ENCODE measurements at regions not wholly inside any gene's neighbourhood (a gene's known extent, or its start where the extent isn't known, plus 50 kb on each side); places are given as distances from the start of the nearest gene placed in this dataset.

DNA sequence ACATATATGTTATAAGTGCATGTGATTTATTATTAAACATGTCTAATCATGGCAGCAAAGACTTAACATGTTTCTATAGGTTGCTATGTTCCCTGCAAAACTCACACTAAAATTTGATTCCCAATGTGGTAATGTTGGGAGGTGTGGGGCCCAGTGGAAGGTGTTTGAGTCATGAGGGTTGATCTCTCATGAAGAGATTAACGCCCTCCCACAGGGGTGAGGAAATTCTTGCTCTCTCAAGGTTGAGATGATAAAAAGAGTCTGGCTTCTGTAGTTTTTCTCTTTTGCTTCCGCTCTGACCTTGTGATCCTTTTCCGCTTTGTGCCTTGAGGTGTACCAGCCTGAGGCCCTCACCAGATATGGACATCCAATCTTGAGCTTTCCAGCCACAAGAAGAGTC, 737.5 kb upstream of the SLITRK5 start:
- DNase-seq (ENCODE audit: low spot score), result no peak

DNA sequence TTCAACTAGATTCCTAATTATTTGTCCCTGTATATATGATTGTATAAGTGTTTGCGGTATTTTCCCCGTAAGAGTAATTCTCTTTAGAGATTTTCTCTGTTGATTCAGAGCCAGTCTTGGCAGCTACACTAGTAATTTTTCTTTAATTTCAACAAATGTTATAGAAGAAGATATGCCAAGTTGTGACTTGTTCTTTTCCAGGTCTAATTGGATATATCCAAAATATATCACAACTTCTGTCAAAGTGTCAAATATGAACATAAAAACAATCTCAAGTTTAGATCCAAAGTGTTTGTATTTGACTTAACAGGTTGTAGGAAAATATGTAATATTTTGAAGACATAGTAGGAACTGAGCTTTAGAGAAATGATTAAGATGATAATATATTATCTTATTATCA, 733.9 kb upstream of the SLITRK5 start:
- DNase-seq (ENCODE audit: low spot score), result no peak

DNA sequence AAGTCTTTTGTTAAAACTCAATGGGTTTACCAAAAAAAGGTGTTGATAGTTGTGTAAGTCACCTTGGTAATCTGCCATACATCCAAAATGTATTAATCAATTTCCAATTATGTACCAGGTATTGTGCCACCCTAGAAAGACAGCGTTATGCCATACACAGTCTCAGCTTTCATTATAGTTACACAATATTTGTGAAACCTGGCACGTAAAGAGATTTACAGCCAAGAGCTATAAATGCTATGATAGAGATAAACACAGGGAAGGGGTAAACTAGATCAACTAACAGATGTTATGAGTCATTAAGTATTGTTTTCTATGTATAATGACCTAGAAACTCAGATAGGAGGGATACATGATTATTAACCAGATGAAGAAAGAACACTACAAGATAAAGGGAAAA, 725.6 kb upstream of the SLITRK5 start:
- DNase-seq (ENCODE audit: low spot score), result no peak

DNA sequence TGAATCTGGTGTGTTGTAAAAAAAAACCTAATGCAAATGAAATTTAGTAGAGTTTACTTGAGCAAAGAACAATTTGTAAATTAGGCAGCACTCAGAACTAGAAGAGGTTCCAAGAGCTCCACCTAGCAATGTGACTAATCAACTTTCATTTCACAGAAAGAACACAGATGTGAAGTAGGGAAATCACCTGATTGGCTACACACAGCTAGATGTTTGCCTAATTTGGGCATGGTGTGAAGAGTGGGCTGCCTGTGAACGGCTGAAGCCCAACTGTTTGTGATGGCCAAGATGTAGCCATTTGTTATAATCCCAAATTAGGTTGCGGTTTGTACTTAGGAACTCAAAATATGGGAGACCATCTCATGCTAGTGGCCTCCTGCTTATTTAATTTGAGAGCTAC, 724.4 kb upstream of the SLITRK5 start:
- DNase-seq (ENCODE audit: low spot score), result peak; percentile 26

DNA sequence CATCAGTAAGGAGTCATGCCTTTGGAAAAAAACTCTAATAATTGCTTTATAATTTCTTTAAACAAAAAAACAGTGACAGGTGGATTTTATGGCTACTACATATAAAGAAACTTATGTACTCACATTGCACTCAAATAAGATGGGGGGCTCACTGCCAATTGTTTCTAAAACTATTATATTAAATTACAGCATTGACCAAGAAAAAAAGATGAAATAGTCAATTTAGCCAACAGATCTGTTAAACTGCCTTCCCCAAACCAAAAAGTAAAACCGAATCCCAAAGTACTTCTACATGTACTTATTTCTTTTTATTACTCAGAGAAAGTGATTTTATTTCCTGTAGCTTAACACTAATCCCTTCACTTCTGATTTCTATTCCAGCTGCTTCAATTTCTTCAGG, 716.8 kb upstream of the SLITRK5 start:
- no peak for DNase-seq (ENCODE audit: low spot score)

DNA sequence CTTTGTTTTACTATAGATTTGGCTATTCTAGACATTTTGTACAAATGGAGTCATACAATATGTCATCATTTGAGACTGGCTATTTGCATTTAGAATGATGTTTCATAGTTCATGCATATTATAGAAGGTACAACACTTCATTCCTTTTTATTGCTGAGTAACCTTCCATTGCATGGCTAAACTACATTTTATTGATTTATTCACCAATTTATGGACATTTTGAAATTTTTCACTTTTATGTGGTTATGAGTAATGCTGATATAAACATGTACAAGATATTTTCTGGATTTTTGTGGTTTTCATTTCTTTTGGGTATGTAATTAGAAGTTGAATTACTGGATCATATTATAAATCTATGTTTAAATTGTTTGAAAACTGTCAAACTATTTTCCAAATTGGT, 710.3 kb upstream of the SLITRK5 start:
- no peak for DNase-seq (ENCODE audit: low spot score)

DNA sequence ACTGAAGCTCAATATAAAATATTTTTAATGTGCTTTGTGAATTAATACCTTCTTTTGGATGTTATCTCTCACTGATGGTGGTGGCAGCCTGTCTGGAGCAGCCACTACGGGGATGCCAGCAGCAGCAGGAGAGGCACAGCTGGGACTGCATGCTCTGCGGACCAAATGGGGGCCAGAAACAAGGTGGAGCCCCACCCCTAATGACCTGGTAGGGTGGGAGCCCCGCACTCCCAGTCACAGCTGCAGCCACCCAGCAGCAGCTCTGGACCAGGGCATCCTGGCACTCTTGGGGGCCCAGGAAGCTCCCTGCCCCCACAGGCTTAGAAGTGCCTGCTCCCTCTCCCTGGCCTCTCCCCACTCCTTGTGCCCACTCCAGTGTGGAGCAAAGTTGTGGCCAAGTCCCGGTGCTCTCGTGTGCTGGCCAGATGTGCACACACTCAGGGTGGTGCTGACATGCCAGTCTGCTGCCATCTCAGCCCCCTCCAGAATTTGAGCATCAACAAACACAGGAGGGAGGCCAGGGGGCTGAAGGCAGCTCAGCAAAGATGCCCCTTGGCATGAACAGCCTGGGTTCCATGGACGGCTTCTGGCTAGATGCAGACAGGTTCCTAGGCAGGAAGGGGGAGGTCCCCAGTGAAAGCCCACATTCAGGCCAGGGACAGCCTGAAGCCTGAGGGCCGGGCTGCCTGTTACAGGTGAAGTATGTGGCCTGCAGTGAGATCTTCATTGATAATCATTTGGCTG, 696.7 kb upstream of the SLITRK5 start:
- DNase-seq (ENCODE audit: low spot score), result no peak

DNA sequence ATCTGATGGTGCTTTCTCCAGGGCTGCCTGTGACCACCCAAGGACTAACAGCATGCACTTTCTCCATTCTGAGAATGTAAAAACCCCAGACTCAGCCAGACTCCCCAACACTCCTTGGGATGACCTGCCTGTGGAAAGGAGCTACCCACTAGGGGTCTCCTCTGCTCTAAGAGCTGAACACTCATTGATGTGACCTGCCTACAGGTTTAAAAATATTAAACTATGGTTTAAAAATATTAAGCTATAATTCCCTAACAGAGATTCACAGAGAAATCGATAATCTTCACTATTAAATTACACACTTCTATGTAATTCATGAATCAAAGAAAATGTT, 696.2 kb upstream of the SLITRK5 start:
- no peak for DNase-seq (ENCODE audit: low spot score)

DNA sequence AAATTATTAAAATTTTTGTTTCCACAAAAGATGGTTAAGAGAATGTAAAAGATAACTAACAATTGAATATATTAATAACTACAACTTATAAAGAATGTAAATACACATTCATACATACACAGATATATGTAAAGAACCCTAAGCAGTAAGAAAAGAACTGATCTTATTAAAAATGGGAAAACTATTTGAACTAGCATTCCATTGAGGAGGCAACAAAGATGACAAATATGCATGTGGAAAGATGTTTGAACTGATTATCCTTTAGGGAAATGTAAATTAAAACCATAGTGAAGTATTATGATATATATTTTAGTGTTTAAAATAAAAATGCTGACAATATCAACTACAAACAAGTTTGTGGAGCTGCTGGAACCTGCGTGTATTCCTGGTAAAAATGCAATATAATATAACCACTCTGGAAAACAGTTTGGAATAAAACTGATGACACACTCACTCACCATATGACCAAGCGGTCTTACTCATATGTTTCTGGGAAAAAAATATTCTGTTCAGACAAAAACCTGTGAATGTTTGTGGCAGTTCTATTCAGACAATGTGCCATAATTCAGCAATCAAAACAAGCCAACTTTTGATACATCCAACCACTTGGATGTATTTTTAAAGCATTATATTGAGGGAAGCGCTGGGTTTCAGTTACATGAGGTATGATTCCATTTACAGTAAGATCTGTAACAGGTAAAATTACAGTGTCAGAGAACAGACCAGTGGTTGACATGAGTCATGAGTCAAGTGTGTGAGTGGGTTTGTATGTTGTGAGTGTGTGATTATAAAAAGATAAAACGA, 694.4 kb upstream of the SLITRK5 start:
- no peak for DNase-seq (ENCODE audit: low spot score)

DNA sequence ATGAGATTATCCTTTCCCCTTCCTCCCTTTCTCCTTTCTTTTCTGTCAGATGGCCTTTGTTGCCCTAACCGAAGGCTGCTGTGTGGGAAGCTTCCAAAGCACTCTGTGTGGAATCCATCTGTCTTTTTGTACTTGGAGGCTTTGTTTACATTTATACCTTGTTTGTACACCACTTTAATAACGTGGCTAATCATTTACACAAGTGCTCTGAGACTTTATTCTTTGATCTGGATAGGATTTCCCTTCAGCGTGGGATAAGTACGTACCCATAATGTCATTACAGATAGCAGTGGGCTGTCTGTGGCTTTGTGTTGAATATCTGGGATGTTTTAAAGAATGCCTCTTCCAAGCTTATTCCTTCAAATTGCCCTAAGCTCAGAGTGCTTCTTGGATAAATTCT, 684.7 kb upstream of the SLITRK5 start:
- no peak for DNase-seq (ENCODE audit: low spot score)

DNA sequence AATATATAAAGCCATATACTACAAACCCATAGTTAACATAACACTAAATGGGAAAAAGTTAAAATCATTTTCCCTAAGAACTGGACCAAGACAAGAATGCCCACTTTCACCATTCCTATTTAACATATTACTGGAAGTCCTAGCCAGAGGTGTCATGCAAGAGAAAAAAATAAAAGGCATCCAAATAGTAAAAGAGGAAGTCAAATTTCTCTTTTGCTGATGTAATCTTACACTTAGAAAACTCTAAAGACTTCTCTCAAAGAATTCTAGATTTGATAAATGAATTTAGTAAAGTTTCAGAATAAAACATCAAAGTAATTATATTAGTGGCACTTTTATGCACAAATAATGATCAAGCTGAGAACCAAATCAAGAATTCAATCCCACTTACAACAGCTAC, 678.9 kb upstream of the SLITRK5 start:
- no peak for DNase-seq (ENCODE audit: low spot score)

DNA sequence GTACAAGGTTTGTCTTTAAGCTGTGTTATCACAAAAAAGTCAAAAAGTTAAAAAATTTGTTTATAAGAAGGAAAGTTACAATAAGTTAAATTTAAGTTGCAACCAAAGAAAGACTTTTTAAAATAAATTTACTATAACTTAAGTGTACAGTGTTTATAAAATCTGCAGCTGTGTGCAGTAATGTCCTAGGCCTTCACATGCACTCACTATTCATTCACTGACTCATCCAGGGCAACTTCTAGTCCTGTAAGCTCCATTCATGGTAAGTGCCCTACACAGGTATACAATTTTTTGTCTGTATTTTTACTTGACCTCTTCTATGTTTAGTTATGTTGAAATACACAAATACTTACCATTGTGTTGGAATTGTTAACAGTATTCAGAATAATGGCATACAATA, 667.9 kb upstream of the SLITRK5 start:
- DNase-seq (ENCODE audit: low spot score), result no peak

DNA sequence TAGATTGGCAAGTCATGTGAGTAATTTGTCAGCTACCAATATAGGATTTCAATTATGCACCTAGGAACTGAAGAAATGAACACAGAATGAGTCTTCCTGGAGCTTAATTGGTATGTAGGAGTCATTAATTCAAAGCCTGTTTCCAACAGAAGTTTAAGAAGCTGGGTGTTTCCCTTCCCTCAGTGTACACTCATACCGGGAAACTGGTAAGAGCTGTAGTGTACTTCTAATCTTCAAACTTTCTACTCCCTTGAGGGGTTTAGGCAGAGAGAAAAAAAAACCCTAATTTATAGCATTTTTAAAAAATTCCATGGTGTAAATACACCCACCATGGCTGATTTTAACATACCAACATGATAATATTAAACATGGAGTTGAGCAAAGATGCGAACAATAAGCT, 665.7 kb upstream of the SLITRK5 start:
- no peak for DNase-seq (ENCODE audit: low spot score)

DNA sequence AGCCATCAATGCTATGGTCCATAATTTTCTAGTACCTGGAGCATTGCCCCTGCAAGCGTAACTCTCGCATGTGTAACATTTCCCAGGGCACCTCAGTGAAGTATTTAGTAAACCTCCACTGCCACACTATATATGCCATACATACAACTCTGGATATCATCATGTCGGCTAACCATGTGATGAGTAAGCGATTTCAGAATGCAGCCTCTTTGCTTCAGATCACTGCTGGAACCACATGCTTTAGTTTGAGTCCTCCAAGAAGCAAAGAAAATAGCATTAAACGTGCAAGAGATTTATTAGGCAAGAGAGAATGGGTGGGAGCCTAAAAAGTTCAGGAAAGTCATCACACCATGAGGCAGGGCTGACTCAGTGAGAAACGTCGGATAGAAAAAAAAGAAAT, 635.6 kb upstream of the SLITRK5 start:
- DNase-seq (ENCODE audit: low spot score), result no peak

DNA sequence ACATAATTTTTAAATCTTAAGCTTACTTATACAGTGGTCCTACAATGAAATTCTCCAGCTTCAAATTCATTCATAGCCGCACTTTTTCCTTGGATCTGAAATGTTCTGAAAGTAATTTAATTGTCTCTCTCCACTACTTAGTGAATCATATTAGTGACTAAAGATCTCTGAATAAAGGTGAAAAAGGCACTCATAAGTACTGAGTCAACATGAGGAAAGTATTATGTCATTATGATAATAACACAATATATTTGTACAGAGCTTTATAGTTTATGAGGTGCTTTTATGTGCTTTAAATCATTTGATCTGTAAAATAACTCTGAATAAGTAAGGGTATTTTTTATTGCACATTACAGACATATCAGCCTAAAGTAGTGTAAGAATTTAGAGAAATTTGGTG, 628.2 kb upstream of the SLITRK5 start:
- DNase-seq (ENCODE audit: low spot score), result no peak

DNA sequence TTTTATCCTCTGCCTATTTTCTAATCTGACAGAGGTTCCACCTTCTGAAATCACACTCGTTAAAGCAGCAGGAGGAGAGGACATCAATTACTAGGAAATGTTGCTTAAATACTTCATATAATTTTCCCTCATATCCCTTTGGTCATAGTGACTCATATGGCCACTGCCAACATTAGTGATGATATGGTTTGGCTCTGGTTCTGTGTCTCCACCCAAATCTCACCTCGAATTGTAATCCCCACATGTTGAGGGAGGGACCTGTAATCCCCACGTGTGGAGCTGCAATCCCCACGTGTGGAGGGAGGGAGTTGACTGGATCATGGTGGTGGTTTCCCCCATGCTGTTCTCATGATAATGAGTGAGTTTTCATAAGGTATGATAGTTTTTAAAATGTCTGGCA, 618.4 kb upstream of the SLITRK5 start:
- no peak for DNase-seq (ENCODE audit: low spot score)

DNA sequence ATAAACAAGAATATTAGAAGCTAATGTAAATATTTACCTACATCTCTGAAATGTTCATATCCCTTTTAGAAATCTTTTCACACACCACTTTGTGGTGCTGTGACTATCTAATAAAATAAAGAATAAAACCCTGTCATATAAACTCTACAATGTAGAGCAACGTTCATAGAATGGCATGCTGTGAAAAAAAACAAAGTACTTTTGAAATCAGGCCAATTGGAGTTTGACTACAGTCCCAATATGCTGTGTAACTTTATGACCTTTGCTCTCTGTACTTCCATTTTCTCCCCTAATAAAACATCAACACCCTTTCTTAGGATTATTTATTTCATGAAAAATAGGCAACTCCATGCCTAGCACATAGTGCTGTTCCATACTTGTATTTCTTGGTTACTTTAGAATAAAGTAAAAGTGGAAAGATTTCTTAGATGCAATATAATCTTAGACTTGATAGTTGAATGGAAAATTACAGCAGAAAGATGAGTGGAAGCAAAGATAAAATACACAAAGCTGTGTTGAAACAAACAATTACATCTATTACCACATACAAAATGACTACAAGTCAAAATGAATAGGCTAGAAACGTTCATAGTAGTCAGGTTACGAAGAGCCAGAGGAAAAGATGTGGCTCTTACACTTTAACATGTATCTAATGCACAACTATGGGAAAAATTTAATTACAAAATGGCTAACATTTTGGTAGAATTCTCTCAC, 613.2 kb upstream of the SLITRK5 start:
- no peak for DNase-seq (ENCODE audit: low spot score)

DNA sequence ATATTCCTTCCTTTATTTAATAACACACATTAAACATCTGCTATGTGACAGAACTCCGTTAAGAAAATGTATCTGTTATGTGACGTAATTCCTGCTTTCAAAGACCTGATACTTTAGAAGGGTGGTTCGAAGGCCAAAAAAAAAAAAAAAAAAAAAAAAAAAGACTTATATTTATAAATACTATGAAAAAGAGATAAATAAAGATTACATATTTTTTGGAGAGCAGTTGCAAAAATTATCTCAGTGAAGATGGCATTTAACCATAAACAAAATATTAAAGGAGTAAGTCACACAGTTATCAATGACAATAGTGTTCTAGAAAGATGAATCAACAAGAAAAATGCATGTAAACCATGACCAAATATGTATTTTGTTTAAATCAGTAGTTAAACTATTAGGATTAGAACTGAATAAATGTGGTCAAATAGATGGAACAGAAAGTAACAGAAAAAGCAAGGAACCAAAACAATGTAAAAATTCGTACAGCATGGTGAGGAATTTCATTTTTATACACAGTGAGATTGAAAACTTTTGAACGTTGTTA, 612.3 kb upstream of the SLITRK5 start:
- DNase-seq (ENCODE audit: low spot score), result no peak

DNA sequence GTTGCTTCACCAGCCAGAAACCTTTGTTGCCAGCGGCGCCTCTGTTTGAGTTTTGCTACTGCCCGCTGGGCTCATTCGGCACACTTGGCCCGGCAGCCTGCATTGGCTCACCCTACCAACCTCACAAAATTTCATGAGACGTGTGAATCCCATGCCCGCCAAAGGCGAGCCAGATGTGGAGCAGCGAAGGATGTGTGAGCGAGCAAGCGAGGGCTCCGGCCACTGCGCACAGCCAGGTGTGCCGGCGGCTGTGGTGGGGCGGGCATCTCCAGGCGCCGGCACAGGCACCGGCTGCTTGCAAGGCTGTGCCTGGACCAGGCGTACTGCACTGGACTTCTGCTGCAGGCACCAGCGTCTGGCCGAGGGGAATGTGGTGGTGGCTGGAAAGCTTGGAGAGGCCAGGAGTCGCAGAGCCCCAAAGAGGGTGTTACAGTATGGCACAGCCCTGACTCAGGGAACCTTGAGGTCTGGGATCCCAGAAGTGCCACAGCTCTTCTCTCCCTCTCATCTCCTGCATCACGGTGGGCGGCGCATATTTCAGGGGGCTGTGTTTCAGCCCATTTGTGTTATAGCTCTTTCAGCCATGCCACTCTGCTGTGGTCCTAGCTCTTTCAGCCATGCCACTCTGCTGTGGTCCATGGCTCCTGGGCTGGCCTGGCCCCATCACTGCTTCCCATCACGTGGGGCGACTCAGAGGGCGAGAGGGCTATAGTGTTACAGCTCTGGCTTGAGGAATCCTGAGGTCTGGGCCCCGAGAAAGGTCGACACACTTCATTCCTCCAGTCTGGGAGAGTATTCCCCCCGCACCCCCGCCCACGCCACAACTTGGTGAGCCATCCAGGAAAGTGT, 592.0 kb upstream of the SLITRK5 start:
- no peak for DNase-seq (ENCODE audit: low spot score)

DNA sequence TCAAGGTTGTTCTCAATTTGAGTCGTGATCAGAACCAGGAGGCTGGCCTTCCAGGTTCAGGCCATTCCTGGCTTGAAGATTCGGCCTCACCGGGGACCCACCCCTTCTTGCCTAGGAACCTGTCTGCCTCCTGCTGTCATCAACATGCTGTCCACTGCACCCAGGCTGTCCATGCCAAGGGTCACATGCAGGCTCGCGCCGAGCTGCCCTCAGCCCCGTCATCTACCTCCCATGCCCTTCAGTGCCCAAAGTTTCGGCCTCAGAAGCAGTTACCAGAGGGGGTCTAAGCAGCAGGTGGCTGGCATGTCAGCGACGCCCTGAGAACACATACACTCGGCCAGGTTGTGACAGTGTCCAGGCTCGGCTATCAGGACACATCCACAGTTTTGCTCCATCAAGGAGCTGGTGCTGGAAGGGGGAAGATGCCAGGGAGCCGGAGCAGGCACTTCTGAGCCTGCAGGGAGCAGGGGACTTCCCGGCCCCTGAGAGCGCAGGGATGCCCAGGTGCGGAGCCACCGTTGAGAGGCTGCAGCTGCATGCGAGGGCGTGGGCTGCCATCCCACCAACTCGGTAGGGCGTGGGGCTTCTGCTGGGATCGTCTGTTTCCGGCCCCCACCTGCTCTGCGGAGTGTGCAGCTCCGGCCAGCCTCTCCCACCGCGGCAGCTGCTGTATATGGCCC, 590.9 kb upstream of the SLITRK5 start:
- DNase-seq (ENCODE audit: low spot score), result no peak

DNA sequence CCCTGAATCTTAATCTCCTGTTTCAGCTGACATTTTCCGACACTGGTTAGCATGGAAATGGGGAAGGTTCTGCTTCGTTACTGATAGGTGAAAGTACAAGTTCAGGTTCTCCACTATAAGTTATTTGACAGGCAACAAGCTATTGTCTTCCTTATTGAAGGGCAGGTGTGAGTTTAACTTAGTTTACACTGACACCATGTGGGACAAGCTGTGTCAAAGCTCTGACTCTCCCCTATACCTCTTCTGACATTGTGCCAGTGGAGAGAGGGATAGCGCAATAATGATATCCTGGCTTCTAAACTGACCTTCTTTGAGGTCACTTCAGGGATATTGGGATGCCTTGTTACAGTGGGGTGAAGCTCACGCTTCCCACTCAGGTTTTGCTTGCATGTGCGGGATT, 587.0 kb upstream of the SLITRK5 start:
- no peak for DNase-seq (ENCODE audit: low spot score)

All from SK-N-DZ (cell line).